HG03196 (cell line): ENCODE measurements at regions not wholly inside any gene's neighbourhood (a gene's known extent, or its start where the extent isn't known, plus 50 kb on each side); places are given as distances from the start of the nearest gene placed in this dataset.
"Not testable (repeated sequence)": the region's sequence is repeated elsewhere in the genome, so short reads cannot be mapped to it uniquely, and the experiment has no call there.

ENCODE experiments used
- ATAC-seq: cut with Tn5 transposase; IDR thresholded peaks from one replicate; pipeline ENCODE4 v1.9.1; 2021; ENCODE audit not compliant: unreplicated experiment

DNA sequence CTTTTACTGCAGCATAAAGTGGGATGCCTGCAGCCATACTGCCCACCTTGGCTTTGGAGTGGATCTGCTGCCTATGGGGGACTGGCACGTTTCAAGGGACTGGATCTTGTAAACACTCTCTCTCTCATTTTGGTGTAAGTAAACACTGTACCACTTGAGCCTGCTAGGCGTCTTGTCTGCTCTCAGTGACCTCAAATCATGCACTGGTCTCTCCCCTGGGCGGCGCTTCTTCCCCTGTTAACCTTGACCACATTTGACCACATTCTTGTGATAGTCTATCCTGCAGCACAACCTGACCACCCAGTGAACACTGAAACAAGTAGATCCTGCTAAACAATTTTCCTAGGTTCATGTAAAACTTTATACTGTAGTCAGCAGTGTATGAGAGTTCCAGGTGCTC lies 82.6 kb upstream of the HNMT start:
- no peak for ATAC-seq

DNA sequence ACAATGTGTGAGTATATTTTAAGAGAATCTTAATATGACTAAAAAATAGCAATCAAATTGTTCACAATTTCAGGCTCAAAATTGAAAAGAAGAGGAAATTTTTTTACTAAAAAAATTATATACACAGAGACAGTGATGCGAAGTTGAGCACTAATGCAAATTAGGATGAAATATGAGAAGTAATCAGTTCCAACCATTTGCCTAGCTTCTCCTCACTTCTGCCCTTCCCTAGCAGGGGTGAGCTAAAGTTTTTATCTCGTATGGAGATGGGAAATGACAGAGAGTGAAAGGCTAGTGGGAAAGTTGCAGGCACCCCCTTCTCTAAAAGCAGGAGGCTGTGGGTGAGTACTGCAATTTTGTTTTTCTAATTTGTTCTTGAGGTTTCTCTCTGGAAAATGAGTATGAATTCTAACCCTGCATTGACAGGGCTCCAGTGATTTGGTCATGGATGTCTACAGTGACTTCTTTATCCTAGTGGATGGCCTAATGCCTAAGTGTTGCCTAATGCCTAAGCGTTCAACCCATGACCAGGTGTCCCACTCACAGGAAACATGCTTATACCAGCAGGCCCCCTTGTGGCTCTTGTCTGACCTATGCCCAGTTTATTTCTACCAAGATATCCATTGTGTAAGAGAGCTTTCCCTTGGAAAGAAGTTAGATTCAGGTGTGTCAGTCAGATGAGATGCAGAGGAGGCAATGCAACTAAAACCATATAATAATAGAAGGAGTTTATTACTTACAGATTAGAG lies 78.0 kb upstream of the HNMT start:
- no peak for ATAC-seq

DNA sequence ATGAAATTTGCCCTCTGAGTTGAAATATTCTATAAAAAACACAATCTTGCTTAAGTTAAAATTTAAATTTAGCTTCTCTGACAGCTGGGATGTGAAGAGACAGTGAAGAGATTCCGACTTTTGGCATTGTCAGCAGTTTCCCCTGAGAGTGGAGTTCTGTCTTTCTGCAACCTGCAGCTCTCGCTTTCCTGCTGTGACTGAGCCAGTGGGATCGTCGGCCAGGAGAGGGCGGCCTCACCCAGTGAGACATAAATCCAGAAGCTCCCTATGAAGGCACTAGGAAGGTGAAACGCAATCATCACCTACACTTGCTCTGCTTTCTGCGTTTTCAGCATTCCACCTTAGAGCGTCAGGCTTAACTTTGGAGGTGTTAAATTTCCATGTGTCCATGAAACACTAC lies 75.4 kb upstream of the HNMT start:
- no peak for ATAC-seq

DNA sequence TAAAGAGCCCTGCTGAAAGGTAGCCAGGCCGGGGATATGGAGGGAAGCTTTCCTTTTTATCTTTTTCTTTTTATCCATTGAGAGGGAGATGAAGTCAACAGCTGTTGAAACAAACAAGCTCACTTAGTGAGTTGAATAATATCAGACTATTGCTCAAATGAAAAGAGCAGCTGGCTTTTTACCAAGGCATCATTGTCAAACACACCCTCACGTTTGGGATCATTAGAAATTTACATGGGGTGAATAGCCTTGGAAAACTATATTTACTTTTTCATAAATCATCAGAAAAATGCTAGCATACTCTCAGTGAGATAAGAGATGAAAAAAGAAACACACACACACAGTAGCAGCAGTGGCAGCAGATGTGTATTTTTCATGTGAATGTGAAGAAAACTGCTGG lies 71.5 kb upstream of the HNMT start:
- no peak for ATAC-seq

DNA sequence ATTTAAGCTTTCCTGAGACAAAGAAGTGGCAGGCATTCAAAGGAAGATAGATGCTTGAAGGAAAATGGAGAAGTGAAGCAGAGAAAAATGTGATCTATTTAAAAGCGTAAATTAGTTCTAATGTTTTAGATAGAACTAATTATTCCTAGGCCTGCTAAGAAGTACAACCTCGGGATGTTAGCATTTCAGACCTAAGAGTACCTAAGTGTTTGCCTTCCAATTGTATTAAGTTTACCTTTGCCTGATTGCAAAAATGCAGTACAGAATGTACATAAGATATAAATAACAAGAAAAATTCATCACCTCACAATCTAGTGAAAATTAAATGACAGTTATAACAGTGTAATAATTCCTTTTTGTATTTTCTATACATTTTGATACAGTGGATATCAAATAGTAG lies 71.1 kb upstream of the HNMT start:
- no peak for ATAC-seq

DNA sequence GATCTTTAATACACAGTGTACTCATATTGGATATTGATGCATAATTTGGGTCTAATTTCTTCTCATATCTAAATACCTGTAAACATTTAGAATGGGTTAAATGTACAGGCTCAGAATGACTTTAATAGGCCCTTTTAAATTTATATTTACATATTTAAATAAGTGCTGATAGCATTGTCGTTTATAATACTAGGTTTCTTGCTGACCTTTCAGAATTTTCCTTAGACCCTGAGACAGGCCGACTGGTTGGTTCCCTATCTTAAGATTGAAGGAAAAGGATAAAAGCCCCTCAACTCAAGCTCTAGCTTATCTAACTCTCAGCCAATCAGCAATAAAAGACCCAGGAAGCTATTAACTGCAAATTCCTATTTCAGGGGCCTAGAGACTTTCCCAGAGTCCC lies 67.8 kb upstream of the HNMT start:
- ATAC-seq: no peak

DNA sequence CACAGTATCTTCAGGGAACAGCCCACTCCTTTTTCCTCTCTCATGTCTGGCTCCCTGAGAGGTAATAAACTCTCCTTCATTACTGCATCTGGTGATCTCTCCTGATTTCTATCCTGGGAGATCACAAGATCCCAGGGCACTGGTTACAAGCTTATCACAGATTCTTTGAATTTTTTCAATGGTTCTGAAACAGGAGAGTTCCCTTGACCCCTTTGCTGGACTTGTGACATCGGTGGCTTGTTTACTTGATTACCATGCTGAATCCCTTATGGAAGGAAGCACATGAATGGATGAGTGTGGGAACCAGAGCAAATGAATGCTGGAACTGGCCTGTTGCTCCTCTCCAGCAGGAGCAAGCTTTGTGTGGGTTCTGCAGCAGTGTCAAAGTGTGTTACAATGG lies 67.2 kb upstream of the HNMT start:
- no peak for ATAC-seq

DNA sequence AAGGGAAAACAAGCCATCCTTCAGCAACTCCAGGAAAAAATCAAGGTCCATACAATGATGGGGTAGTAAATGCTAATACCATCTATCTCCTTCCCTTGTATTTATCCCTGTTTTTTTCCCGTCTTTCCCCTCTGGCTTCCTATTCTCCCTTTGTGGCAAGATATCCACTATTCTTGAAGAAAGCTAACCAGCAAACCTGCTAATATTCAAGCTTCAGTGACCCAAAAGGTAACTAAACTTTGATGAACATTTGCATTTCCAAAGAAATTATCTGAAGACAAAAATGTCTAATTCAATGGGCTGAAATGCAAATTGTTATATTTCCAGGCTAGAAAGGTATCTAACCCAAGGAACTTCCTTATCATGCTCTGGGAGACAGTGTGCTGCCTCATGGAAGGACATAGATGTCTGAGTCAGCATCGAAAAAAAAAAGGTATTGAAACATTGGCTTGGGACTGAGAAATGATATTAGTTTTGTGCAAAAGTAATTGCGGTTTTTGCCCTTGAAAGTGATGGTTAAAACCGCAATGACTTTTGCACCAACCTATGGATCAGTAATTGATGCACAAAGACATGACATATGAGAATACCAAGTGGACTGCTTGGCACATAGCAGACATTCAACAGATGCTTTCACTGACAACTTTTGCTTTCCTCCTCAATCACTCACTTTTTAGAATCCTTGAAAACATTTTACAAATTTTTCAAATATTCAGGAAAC lies 63.7 kb upstream of the HNMT start:
- no peak for ATAC-seq

DNA sequence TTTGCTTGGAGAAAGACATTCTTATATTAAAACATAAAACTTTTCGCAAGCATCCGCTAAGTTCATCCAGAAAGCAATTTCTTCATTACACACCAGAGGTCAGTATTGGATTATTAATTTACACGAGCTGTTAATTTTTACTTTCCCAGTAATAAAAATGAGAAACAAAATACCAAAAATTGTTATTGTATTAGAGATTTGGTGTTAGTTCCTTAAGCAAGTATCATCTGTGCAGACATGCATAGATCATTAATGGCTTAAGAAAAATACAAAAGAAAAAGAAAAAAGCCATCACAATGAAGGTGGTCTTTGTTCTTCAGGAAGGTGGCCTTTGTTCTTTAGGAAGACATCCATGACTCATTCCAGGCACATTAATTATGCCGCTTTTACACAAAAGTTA lies 53.6 kb upstream of the HNMT start:
- no peak for ATAC-seq

DNA sequence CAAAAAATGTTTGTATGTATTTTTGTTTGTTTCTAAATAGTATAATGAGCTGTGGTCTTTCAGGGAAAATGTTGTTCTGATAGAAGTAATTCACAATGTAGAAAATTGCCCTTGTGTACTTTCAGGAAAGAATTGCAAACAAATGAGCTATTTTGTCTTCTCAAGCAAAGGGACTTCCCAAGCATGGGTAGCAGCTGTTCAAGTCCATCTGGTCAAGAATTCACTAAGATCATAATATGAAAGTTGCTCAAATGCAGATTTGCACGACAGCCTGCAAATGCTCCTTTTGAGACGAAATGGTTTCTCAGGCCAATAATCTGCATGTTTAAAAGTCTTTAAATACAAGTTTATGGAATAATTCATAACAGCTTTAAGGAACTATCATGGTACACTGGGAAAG lies 51.9 kb upstream of the HNMT start:
- ATAC-seq: no peak

DNA sequence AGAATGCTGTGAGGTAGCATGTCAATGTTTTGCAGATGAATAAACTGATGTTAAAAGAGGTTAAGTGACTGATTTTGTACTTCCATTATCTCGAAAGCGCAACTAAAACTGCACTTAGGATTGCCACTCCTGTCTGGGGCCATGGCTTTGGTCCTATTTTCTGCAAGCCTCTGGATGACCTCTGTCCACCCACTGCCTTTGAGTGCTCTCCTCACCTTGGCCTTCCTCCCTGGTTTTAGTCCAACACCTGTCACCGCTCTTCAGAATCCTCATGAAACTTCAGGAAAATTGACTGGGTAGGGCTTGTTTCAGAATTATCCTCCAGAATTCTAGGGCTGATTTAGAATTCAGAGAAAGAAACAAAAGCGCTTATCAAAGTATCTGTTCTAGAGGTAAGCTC lies 51.1 kb upstream of the HNMT start:
- ATAC-seq: no peak

DNA sequence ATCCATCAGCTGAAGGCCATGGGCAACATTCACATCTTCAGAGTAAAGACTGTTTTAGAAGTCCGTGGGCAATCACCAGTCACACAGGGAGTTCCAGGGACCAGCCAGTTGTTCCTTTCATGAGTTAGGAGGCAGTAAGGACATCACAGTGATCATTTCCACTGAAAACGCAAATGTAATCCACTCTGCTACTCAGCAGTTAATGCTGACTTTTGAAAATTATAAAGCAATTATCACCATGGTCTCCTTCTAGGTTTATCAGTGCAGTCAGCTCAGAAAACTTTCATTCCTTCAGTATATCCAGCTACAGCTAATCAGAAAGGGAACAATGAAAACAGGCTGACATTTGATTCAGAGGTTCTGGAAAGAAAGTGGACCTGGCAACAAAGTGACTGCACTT lies 50.6 kb upstream of the HNMT start:
- not testable (repeated sequence) for ATAC-seq
